Peyer's patch (tissue), 4 donors: ENCODE measurements at regions not wholly inside any gene's neighbourhood (a gene's known extent, or its start where the extent isn't known, plus 50 kb on each side); places are given as distances from the start of the nearest gene placed in this dataset.

ENCODE experiments used
- DNase-seq, 3 donors: peaks; one replicate each; pipeline ENCODE4 v3.0.0-alpha.2; 2017 to 2019
- H3K27ac ChIP-seq, 4 donors: fragments of 200-600 bp; sonication (generic); one replicate each; pipeline ENCODE4 v1.5.1; 2016 to 2019
- H3K27me3 ChIP-seq, 2 donors: fragments of 200-600 bp; sonication (generic); one replicate each; pipeline ENCODE4 v1.5.1; 2019
- H3K36me3 ChIP-seq, 3 donors: fragments of 200-600 bp; sonication (generic); one replicate each; pipeline ENCODE4 v1.5.1; 2016 to 2019
- H3K4me1 ChIP-seq, 4 donors: fragments of 200-600 bp; sonication (generic); one replicate each; pipeline ENCODE4 v1.5.1; 2016 to 2019
- H3K4me3 ChIP-seq, 4 donors: fragments of 200-600 bp; sonication (generic); 1 replicate in 3 of 4; 2 replicates in 1 of 4; pipeline ENCODE4 v1.5.1; 2016 to 2019; ENCODE audit warnings: mild to moderate bottlenecking in 1 of 4
- H3K9me3 ChIP-seq, 4 donors: fragments of 200-600 bp; sonication (generic); one replicate each; pipeline ENCODE4 v1.5.1; 2016 to 2019; ENCODE audit warnings: mild to moderate bottlenecking in 1 of 4
- CTCF ChIP-seq, 6 experiments: fragments of 450-650 bp in 4 of 6; fragments of 200-600 bp in 2 of 6; sonication (generic) in 1 of 6; IDR thresholded peaks; one replicate each; pipeline ENCODE4 v1.5.1; 2017 to 2019; ENCODE audit warnings: antibody characterized with exemption in 6 of 6, mild to moderate bottlenecking in 3 of 6, moderate library complexity in 1 of 6
- POLR2A ChIP-seq, 2 donors: fragments of 450-650 bp; IDR thresholded peaks; one replicate each; pipeline ENCODE4 v1.5.1; 2017; ENCODE audit warnings: antibody characterized with exemption in 2 of 2, mild to moderate bottlenecking in 2 of 2, moderate library complexity in 2 of 2

DNA sequence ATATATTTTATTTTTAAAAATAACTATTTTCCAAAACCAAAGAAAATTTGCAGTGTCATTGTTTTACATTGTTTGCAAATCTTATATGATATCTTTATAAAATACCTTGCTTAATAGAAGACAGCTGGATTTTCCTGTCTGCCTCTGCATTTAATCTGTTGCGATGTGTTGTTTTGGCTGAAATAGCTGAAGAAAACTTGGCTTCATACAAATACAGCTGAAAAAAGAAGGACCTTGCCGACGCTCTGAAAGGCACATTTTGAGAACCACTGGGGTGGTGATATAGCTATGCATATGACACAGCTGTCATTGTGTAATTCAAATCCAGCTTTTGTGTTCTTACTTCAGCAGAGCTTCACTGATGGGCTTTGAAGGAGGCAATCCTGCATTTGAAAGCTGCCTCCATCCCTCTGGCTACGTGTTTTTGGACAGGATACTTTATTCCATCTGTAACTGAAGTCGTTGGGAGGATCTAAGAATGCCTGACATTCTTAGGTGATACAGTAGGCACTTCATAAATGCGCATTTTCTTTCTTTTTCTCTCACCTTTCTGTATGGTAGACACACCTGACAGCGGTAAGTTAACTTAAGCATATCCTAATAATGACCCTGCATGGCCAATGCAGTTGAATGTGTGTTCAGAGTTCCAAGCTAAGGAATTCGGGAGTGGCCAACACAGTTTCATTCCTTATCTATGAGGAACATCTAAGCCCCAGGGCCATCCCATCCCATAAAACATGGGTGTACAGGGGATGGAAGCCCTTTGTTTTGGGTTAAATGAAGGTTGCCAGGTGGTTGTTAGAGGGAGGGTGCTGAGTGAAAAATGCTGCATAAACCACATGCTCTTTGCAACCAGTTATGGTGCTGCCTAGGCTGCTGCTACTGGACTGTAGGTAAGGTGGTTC, 213.0 kb downstream of the TFAP2A start:
- no peaks in the 10 kb centered on the region for H3K4me1 ChIP-seq
- H3K27me3 ChIP-seq: no peaks in the 10 kb centered on the region
- no peaks in the 10 kb centered on the region for H3K9me3 ChIP-seq
- no peak overlapping the region for H3K27ac ChIP-seq
- DNase-seq: no peak
- H3K36me3 ChIP-seq: no peaks in the 10 kb centered on the region
- no peak for TF ChIP-seq CTCF (IDR thresholded peaks at IDR 0.05)
- no peak for TF ChIP-seq POLR2A (IDR thresholded peaks at IDR 0.05)
- no peak overlapping the region for H3K4me3 ChIP-seq

- no peaks in the 10 kb centered on the region for H3K36me3 ChIP-seq
- H3K9me3 ChIP-seq: peaks cover 0 to 4% (median 0%) of the 10 kb centered on the region in 4 donors
- H3K4me3 ChIP-seq: no peak overlapping the region
- TF ChIP-seq POLR2A (IDR thresholded peaks at IDR 0.05) (no peak), CTCF (IDR thresholded peaks at IDR 0.05) (no peak)
- no peak for DNase-seq
- no peak overlapping the region for H3K27ac ChIP-seq
- H3K27me3 ChIP-seq: no peaks in the 10 kb centered on the region
- H3K4me1 ChIP-seq: no peaks in the 10 kb centered on the region
These were observed 218.8 kb downstream of the TFAP2A start for GRCh38 chr6:10196090-10196489.

DNA sequence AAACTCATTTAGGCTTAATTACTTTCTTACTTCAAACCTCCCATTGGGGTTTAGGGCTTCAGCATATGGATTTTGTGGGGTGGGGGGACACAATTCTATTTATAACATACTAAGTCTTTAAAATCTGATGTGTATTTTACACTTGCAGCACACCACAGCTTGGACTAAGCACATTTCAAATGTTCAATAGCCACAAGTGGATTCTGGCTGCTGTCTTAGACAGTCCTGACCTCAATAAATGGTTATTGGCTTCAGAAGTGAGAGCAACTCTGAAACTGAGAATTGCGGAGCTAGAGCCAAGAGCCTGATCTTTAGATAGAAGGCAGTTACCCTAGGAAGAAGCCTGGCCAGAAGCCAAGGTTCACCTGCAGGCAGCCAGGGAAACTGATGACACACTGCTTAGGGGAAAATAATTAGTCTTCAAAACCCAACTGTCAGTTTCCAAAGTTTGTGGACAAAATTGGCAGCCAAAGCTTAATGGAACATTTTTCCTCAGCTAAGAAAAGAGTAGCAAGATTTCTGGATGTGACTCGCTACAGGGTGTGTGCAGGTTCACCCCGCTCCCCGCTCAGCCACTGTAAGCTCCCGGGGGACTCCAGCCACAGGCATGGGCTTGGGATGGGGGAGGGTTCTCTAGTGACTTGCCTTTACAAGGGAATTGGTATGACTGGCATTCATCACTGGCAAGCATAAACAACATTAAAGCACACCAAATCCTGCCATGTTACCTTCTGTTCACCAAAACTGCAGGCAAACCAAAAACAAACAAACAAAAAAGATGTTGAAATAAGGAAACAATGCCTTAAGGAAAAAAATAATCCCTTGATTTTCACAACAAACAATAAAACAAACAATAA, 219.8 kb downstream of the TFAP2A start:
- DNase-seq: no peak
- no peak for TF ChIP-seq CTCF (IDR thresholded peaks at IDR 0.05)
- TF ChIP-seq POLR2A (IDR thresholded peaks at IDR 0.05): no peak
- Histone ChIP-seq H3K4me3 (no peak overlapping the region), H3K4me1 (no peaks in the 10 kb centered on the region), H3K36me3 (no peaks in the 10 kb centered on the region), H3K27me3 (no peaks in the 10 kb centered on the region), H3K9me3 (peaks cover 0 to 4% (median 0%) of the 10 kb centered on the region in 4 donors), H3K27ac (no peak overlapping the region)

GRCh38 chr6:10193321-10193720, 221.6 kb downstream of the TFAP2A start:
- no peaks in the 10 kb centered on the region for H3K27me3 ChIP-seq
- H3K4me1 ChIP-seq: no peaks in the 10 kb centered on the region
- H3K9me3 ChIP-seq: peaks cover 0 to 4% (median 0%) of the 10 kb centered on the region in 4 donors
- H3K36me3 ChIP-seq: no peaks in the 10 kb centered on the region
- TF ChIP-seq CTCF (IDR thresholded peaks at IDR 0.05): no peak
- TF ChIP-seq POLR2A (IDR thresholded peaks at IDR 0.05): no peak
- no peak overlapping the region for H3K27ac ChIP-seq
- no peak overlapping the region for H3K4me3 ChIP-seq
- no peak for DNase-seq

DNA sequence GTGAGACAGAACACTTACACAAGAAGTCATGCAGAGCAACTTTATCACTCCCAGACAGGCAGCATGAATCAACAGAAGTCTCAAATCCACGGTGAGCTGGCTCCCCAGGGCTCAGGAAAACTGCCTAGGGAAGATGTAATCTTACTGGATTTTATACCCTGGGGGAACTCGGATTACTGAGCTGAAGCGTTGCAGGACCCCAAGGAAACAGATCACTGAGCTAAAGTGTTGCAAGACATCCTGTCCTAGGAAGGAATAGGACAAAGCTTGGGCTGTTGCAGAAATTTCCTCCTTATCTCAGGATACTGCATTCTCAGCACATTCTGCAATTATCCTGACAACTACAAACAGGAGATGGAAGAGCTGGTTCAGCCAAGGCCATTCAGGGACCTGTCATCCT, 224.8 kb downstream of the TFAP2A start:
- no peaks in the 10 kb centered on the region for H3K4me1 ChIP-seq
- no peaks in the 10 kb centered on the region for H3K36me3 ChIP-seq
- H3K9me3 ChIP-seq: no peaks in the 10 kb centered on the region
- no peak for DNase-seq
- H3K27ac ChIP-seq: no peak overlapping the region
- no peaks in the 10 kb centered on the region for H3K27me3 ChIP-seq
- no peak overlapping the region for H3K4me3 ChIP-seq
- TF ChIP-seq POLR2A (IDR thresholded peaks at IDR 0.05) (no peak), CTCF (IDR thresholded peaks at IDR 0.05) (no peak)
